Keratinocyte (primary cell): ENCODE measurements at regions not wholly inside any gene's neighbourhood (a gene's known extent, or its start where the extent isn't known, plus 50 kb on each side); places are given as distances from the start of the nearest gene placed in this dataset.

ENCODE experiments used
- DNase-seq: peaks from one replicate; pipeline ENCODE4 v3.0.0-alpha.2; 2011; ENCODE audit warnings: low read depth, missing footprints, low spot score
- FAIRE-seq: peaks from 2 replicates; lab custom pipeline; 2011; peaks lifted over from hg19 to GRCh38; lab: Jason Lieb, UNC
- H2AFZ ChIP-seq: 2 replicates; pipeline ENCODE4 v1.6.0; 2012; ENCODE audit warnings: low read length, control low read depth, inconsistent platforms; ENCODE audit not compliant: control insufficient read depth
- H3K27ac ChIP-seq: 2 replicates; pipeline ENCODE4 v1.5.1; 2011; ENCODE audit warnings: low read length; ENCODE audit not compliant: control insufficient read depth, insufficient read depth
- H3K27me3 ChIP-seq: 3 replicates; pipeline ENCODE4 v1.6.0; 2011; ENCODE audit warnings: low read length; ENCODE audit not compliant: control insufficient read depth, insufficient read depth; ENCODE audit errors: extremely low read depth
- H3K36me3 ChIP-seq, 2 experiments: 2 replicates in 1 of 2; 3 replicates in 1 of 2; pipeline ENCODE4 v1.5.1; 2011; ENCODE audit warnings: low read length in 2 of 2, mild to moderate bottlenecking in 1 of 2; ENCODE audit not compliant: control insufficient read depth in 2 of 2, insufficient read depth in 2 of 2; ENCODE audit errors: extremely low read depth in 1 of 2
- H3K4me1 ChIP-seq: 3 replicates; pipeline ENCODE4 v1.5.1; 2011; ENCODE audit warnings: low read length; ENCODE audit not compliant: control insufficient read depth, insufficient read depth; ENCODE audit errors: extremely low read depth
- H3K4me2 ChIP-seq: 3 replicates; pipeline ENCODE4 v1.6.0; 2011; ENCODE audit warnings: low read depth, low read length; ENCODE audit not compliant: control insufficient read depth, insufficient read depth; ENCODE audit errors: extremely low read depth
- H3K4me3 ChIP-seq, 3 experiments: fragments of 200-600 bp in 1 of 3; sonication (generic) in 1 of 3; 2 replicates in 2 of 3; 3 replicates in 1 of 3; pipeline ENCODE4 v1.5.1; 2011 to 2016; ENCODE audit warnings: low read length in 3 of 3, mild to moderate bottlenecking in 3 of 3, control low read depth in 2 of 3, inconsistent platforms in 1 of 3, low read depth in 1 of 3, mixed read lengths in 1 of 3, mixed run types in 1 of 3, moderate library complexity in 1 of 3; ENCODE audit not compliant: control insufficient read depth in 2 of 3, insufficient read depth in 2 of 3; ENCODE audit errors: extremely low read depth in 1 of 3
- H3K79me2 ChIP-seq: 2 replicates; pipeline ENCODE4 v1.6.0; 2012; ENCODE audit warnings: low read length; ENCODE audit not compliant: control insufficient read depth, insufficient read depth
- H3K9ac ChIP-seq: 3 replicates; pipeline ENCODE4 v1.6.0; 2011; ENCODE audit warnings: low read length; ENCODE audit not compliant: control insufficient read depth, insufficient read depth; ENCODE audit errors: extremely low read depth
- H3K9me1 ChIP-seq: 3 replicates; pipeline ENCODE4 v1.6.0; 2011; ENCODE audit warnings: low read length; ENCODE audit not compliant: control insufficient read depth, insufficient read depth; ENCODE audit errors: extremely low read depth
- H3K9me3 ChIP-seq: 2 replicates; pipeline ENCODE4 v1.5.1; 2012; ENCODE audit warnings: low read depth, low read length; ENCODE audit not compliant: control insufficient read depth
- H4K20me1 ChIP-seq: 3 replicates; pipeline ENCODE4 v1.6.0; 2011; ENCODE audit warnings: low read length; ENCODE audit not compliant: control insufficient read depth, insufficient read depth; ENCODE audit errors: extremely low read depth
- CTCF ChIP-seq, 3 experiments: IDR thresholded peaks in 1 of 3; conservative IDR thresholded peaks in 1 of 3; optimal IDR thresholded peaks in 1 of 3; 2 replicates in 2 of 3; 3 replicates in 1 of 3; pipeline versions ENCODE3 to v1.5.1; 2011; ENCODE audit warnings: low read length in 3 of 3, mild to moderate bottlenecking in 3 of 3, moderate library complexity in 2 of 3, control low read depth in 1 of 3, inconsistent platforms in 1 of 3; ENCODE audit not compliant: insufficient read depth in 2 of 3; ENCODE audit errors: extremely low read depth in 1 of 3
- EZH2 ChIP-seq: IDR thresholded peaks from one replicate; pipeline ENCODE4 v1.6.1; 2012; ENCODE audit warnings: inconsistent platforms, mild to moderate bottlenecking, low read length, moderate library complexity
- dilution Hi-C: fragments of 300-500 bp; cut with MboI; formaldehyde crosslinking; loops from one replicate; pipeline ENCODE4 v1.7.0; 2020; ENCODE audit warnings: low sequenced_read_pairs; ENCODE audit not compliant: extremely low pct_ligation_motif_present

- Histone ChIP-seq H4K20me1 (no peaks in the 10 kb centered on the region), H3K4me3 (no peak overlapping the region), H3K4me2 (no peak overlapping the region), H3K27ac (no peak overlapping the region), H3K4me1 (no peaks in the 10 kb centered on the region), H2AFZ (no peak overlapping the region), H3K9me1 (no peaks in the 10 kb centered on the region), H3K9ac (no peak overlapping the region), H3K27me3 (peaks cover 3% of the 10 kb centered on the region), H3K79me2 (no peaks in the 10 kb centered on the region), H3K9me3 (no peaks in the 10 kb centered on the region), H3K36me3 (no peaks in the 10 kb centered on the region)
- dilution Hi-C loops: no loop called here
- TF ChIP-seq EZH2 (no peak), CTCF (optimal IDR thresholded peaks at IDR 0.05 in 1 of 3, IDR thresholded peaks at IDR 0.05 in 1 of 3, conservative IDR thresholded peaks at IDR 0.05 in 1 of 3; ENCODE audit: extremely low read depth in 1 of 3, insufficient read depth in 2 of 3, low read length in 3 of 3) (no peak)
- DNase-seq (no peak), FAIRE-seq (no peak)
These were observed 205.2 kb downstream of the RHOU start for GRCh38 chr1:228940526-228940925.

GRCh38 chr1:228940926-228941325 lies 205.6 kb downstream of the RHOU start:
- no peak overlapping the region for H2AFZ ChIP-seq
- DNase-seq (no peak), FAIRE-seq (no peak)
- H3K9me3 ChIP-seq: no peaks in the 10 kb centered on the region
- no peaks in the 10 kb centered on the region for H3K4me1 ChIP-seq
- no peak overlapping the region for H3K4me3 ChIP-seq
- H3K27ac ChIP-seq: no peak overlapping the region
- no peak overlapping the region for H3K4me2 ChIP-seq
- peaks cover 3% of the 10 kb centered on the region for H3K27me3 ChIP-seq
- no peak overlapping the region for H3K9ac ChIP-seq
- no peaks in the 10 kb centered on the region for H3K36me3 ChIP-seq
- dilution Hi-C loops: no loop called here
- no peaks in the 10 kb centered on the region for H3K79me2 ChIP-seq
- no peaks in the 10 kb centered on the region for H3K9me1 ChIP-seq
- no peaks in the 10 kb centered on the region for H4K20me1 ChIP-seq
- no peak for TF ChIP-seq CTCF (optimal IDR thresholded peaks at IDR 0.05 in 1 of 3, IDR thresholded peaks at IDR 0.05 in 1 of 3, conservative IDR thresholded peaks at IDR 0.05 in 1 of 3; ENCODE audit: extremely low read depth in 1 of 3, insufficient read depth in 2 of 3, low read length in 3 of 3)
- TF ChIP-seq EZH2: no peak
